ENCODE measurements at regions not wholly inside any gene's neighbourhood (a gene's known extent, or its start where the extent isn't known, plus 50 kb on each side); places are given as distances from the start of the nearest gene placed in this dataset.

DNA sequence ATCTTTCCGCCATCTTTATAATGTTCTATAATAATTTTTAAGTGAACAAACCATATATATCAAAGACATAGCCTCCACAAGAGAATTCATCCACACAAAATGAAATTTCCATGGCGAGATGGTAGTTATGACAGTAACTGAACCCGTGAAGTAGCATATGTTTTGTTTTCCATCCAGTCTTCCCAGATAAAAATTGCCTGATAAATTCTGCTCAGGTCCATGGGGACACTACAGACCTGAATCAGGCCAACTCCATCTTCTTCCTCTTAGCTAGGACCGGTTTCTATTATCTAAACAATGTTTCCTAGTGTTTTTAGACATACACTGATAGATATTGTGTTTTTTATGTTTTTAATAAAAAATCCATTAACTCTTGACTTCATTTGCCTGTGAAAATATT is 235.7 kb downstream of the PLK2 start:
- 80% methylated on average over 4 of the region's 4 CpGs for WGBS
- Histone ChIP-seq H3K4me1 (ENCODE audit: insufficient read depth) (no peaks in the 10 kb centered on the region), H3K36me3 (ENCODE audit: insufficient read depth) (no peaks in the 10 kb centered on the region), H3K4me3 (ENCODE audit: low read depth, low read length) (no peak overlapping the region), H3K27ac (ENCODE audit: low read depth) (no peak overlapping the region)
- DNase-seq (ENCODE audit: extremely low spot score) = no peak

DNA sequence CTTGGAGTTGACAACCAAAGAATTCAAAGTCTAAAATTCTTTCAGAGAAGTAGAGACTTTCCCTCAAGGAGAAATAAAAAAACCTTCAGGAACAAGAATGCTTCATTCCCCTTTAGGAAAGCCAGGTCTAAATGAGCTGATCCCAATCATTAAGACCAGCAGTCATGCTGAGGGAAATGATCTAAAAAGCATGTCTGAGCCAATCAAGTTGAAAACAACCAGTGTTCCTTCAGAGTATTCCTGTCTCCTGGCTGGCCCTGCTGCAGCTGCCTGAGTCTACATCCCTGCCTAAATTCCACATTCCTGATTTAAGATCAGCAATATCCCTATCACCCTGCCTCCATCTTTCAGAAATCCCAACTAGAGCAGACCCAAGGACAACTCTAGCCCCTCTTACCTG is 244.5 kb downstream of the PLK2 start:
- Histone ChIP-seq H3K4me1 (ENCODE audit: insufficient read depth) (no peaks in the 10 kb centered on the region), H3K27ac (ENCODE audit: low read depth) (no peak overlapping the region), H3K36me3 (ENCODE audit: insufficient read depth) (no peaks in the 10 kb centered on the region), H3K4me3 (ENCODE audit: low read depth, low read length) (no peak overlapping the region)
- no peak for DNase-seq (ENCODE audit: extremely low spot score)

DNA sequence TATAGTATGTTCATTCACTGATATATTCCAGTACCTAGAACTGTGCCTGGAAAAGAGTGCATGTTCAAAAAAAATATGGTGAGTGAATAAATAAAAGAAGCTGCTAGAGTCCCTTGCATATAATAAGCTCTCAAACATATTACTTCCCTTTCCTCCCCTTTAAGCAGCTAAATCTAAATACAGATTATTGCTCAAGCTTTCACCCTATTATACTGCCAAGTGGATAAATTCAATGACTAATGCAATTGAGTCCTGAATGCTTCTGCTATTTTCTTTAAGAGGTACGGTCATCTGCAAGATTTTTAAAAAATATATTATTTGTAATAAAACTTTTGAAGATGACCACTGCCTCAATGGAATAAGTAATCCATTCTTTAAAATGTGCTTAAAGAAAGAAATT is 248.4 kb downstream of the PLK2 start:
- Histone ChIP-seq H3K4me1 (ENCODE audit: insufficient read depth) (no peaks in the 10 kb centered on the region), H3K36me3 (ENCODE audit: insufficient read depth) (no peaks in the 10 kb centered on the region), H3K27ac (ENCODE audit: low read depth) (no peak overlapping the region), H3K4me3 (ENCODE audit: low read depth, low read length) (no peak overlapping the region)
- no peak for DNase-seq (ENCODE audit: extremely low spot score)
- 75% methylated on average over 1 of the region's 1 CpG for WGBS

DNA sequence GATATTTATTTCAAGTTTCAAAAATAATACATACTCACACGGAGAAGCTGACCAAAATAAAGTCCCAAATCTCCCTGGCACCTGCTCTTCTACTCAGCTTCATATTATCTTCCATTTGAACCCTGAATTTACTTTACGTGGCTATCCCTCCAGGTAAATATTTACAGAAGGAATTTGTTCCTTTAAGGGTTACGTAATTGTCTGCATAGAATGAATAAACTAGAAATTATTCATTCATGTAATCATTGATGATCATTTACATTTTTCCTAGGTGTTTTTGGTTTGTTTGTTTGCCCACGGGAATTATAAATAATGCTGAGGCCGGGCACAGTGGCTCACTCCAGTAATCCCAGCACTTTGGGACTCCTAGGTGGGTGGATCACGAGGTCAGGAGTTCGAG is 251.2 kb downstream of the PLK2 start:
- no peak for DNase-seq (ENCODE audit: extremely low spot score)
- no peak overlapping the region for H3K4me3 ChIP-seq (ENCODE audit: low read depth, low read length)
- WGBS = 76% methylated on average over 7 of the region's 7 CpGs

DNA sequence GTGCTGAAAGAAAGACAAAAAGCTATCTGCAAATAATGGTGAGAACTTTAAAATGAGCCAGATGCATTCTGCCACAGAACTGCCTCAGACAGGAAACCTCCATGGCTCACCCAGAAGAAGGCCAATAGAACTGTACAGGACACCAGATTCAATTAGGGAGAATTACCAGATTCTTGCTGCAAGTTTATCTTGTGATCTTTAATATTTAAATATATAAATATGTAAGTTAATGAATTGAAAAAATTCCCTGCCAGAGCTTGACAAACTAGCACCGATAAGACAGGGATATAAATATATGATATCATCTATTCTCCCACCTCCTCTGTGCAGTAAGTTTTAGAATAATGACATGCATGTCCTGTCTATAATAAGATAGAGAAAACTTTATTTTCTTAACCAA is 252.8 kb downstream of the PLK2 start:
- WGBS = 32% methylated on average over 1 of the region's 1 CpG
- no peak overlapping the region for H3K4me3 ChIP-seq (ENCODE audit: low read depth, low read length)
- DNase-seq (ENCODE audit: extremely low spot score) = no peak
- no peak overlapping the region for H3K27ac ChIP-seq (ENCODE audit: low read depth)
- H3K36me3 ChIP-seq (ENCODE audit: insufficient read depth) = no peaks in the 10 kb centered on the region
- no peaks in the 10 kb centered on the region for H3K4me1 ChIP-seq (ENCODE audit: insufficient read depth)

More for the DNA sequence above, 251.2 kb downstream of the PLK2 start:
- Histone ChIP-seq H3K27ac (ENCODE audit: low read depth) (no peak overlapping the region), H3K36me3 (ENCODE audit: insufficient read depth) (no peaks in the 10 kb centered on the region), H3K4me1 (ENCODE audit: insufficient read depth) (no peaks in the 10 kb centered on the region)

DNA sequence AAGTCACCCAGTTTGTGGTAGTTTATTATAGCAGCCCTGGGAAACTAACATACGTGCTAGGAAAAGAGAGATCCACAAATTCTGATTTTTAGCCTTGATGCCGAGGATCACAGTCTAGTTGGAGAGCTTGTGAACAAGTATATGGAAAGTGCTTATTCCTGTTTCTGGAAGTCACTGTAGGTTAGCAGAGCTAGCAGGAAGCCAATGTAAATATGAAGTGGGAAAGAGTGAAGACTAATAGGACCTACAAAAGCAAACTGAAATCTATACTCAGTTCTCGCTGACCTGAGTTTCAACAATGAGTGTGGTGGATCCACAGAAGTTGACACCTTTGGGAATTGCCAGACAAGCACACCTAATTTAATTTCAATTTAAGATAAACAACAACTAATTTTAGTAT is 254.9 kb downstream of the PLK2 start:
- 94% methylated on average over 3 of the region's 3 CpGs for WGBS
- Histone ChIP-seq H3K4me1 (ENCODE audit: insufficient read depth) (no peaks in the 10 kb centered on the region), H3K4me3 (ENCODE audit: low read depth, low read length) (no peak overlapping the region), H3K36me3 (ENCODE audit: insufficient read depth) (no peaks in the 10 kb centered on the region), H3K27ac (ENCODE audit: low read depth) (no peak overlapping the region)
- DNase-seq (ENCODE audit: extremely low spot score) = no peak

DNA sequence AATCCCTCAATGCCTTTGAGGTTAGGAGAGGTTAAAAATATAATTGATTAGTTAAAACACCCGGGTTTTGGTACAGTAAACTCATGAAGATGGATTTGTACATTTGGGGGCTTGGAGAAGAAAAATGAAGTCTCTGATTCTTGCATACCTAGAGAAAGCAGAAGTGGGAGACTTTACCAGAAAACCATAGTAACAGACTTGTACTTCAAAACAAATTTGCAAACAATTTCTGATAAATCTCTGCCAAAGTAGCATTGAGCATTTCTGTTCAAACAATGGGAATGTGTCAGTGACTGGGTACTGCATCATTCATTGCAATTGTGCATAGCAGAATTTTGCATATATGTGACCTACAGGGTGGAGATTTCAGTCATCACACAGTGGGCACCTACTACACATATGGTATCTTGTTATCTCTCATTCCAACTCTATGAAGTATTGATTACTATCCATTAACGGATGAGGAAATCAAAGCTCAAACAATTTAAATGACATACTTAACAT is 256.9 kb downstream of the PLK2 start:
- Histone ChIP-seq H3K27ac (ENCODE audit: low read depth) (no peak overlapping the region), H3K4me1 (ENCODE audit: insufficient read depth) (no peaks in the 10 kb centered on the region), H3K36me3 (ENCODE audit: insufficient read depth) (no peaks in the 10 kb centered on the region), H3K4me3 (ENCODE audit: low read depth, low read length) (no peak overlapping the region)
- DNase-seq (ENCODE audit: extremely low spot score) = no peak
- WGBS = 86% methylated on average over 2 of the region's 2 CpGs

DNA sequence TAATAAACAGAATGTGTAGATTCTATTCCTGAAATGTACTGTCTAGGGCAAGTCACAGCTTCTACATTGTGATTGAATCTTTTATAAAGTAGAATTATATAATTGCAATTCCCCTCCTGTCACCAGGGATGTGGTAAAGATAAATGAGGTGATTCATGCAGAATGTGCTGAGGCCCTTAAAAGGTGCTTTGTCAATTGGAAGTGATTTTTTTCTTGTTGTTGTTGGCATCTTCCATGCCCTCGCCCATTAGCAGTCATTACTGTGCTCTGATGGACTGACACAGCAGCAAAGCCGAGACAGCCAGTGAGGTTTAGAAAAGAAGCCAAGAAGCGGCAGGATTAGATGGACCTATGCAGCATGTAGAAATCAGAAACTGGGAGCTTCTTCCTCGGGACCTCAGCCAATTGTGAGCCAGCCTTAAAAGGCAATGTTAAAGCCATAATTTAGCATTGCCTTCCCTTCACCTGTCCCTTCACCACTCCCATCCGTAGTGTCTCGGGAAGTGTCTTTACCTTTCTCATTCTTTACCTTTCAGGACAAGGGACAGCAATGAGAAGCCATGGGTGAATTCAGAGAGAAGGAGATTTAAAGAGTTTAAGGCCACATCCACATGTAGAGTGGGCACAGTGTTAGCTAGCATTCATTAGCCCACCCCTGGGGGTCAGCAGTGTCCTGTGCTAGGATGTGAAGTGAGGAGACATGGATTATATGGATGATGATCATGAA is 257.8 kb downstream of the PLK2 start:
- DNase-seq (ENCODE audit: extremely low spot score) = no peak
- WGBS = 80% methylated on average over 6 of the region's 6 CpGs

DNA sequence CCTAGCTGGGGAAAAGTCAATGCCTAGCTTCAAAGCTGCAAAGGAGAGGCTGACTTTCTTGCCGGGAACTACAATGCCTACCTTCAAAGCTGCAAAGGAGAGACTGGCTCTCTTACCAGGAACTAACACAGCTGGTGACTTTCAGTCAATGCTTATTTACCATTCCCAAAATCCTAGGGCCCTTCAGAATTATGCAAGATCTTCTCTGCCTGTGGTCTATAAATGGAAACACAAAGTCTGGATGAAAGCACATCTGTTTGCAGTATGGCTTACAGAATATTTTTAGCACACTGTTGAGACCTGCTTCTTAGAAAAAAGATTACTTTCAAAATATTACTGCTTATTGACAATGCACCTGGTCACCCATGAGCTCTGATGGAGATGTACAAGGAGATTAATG is 259.4 kb downstream of the PLK2 start:
- no peaks in the 10 kb centered on the region for H3K36me3 ChIP-seq (ENCODE audit: insufficient read depth)
- H3K4me3 ChIP-seq (ENCODE audit: low read depth, low read length) = no peak overlapping the region
- DNase-seq (ENCODE audit: extremely low spot score) = no peak
- WGBS = 95% methylated on average over 1 of the region's 1 CpG
- H3K27ac ChIP-seq (ENCODE audit: low read depth) = no peak overlapping the region
- no peaks in the 10 kb centered on the region for H3K4me1 ChIP-seq (ENCODE audit: insufficient read depth)

More for the DNA sequence above, 257.8 kb downstream of the PLK2 start:
- Histone ChIP-seq H3K27ac (ENCODE audit: low read depth) (no peak overlapping the region), H3K4me3 (ENCODE audit: low read depth, low read length) (no peak overlapping the region), H3K36me3 (ENCODE audit: insufficient read depth) (no peaks in the 10 kb centered on the region), H3K4me1 (ENCODE audit: insufficient read depth) (no peaks in the 10 kb centered on the region)

DNA sequence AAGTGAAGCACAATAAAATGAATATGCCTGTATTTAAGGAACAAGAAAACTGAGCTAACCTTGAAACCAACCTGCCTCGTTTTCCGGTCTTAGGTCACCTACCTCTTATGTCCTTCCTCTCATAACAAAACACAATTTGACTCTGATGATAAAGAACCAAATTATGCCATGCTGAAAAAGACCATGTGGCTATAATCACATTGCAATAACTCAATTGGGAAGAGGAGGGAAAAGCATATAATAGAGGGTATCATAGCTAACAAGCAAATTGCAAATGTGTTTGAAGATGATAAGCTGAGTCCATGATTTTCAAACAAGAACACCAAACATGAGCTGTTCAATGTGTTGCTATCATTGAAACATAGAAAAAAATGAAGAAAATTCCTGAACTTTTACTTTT is 260.8 kb downstream of the PLK2 start:
- Histone ChIP-seq H3K27ac (ENCODE audit: low read depth) (no peak overlapping the region), H3K36me3 (ENCODE audit: insufficient read depth) (no peaks in the 10 kb centered on the region), H3K4me3 (ENCODE audit: low read depth, low read length) (no peak overlapping the region), H3K4me1 (ENCODE audit: insufficient read depth) (no peaks in the 10 kb centered on the region)
- 90% methylated on average over 2 of the region's 2 CpGs for WGBS
- DNase-seq (ENCODE audit: extremely low spot score) = no peak

DNA sequence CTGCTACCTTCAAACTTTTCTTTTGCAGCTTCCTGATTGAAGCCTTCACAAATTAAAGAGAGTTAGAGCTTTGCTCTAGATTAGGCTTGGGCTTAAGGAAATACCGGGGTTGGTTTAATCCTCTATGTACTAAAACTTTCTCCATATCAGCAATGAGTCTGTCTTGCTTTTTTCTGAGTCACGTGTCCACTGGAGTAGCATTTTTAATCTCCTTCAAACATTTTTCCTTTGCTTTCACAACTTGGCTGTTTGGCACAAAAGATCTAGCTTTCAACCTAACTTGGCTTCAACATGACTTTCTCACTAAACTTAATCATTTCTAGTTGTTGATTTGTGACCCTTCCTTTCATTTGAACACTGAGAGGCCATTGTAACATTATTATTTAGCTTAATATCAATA is 261.6 kb downstream of the PLK2 start:
- no peak for DNase-seq (ENCODE audit: extremely low spot score)
- Histone ChIP-seq H3K36me3 (ENCODE audit: insufficient read depth) (no peaks in the 10 kb centered on the region), H3K4me3 (ENCODE audit: low read depth, low read length) (no peak overlapping the region), H3K27ac (ENCODE audit: low read depth) (no peak overlapping the region), H3K4me1 (ENCODE audit: insufficient read depth) (no peaks in the 10 kb centered on the region)
- WGBS = 52% methylated on average over 2 of the region's 2 CpGs

DNA sequence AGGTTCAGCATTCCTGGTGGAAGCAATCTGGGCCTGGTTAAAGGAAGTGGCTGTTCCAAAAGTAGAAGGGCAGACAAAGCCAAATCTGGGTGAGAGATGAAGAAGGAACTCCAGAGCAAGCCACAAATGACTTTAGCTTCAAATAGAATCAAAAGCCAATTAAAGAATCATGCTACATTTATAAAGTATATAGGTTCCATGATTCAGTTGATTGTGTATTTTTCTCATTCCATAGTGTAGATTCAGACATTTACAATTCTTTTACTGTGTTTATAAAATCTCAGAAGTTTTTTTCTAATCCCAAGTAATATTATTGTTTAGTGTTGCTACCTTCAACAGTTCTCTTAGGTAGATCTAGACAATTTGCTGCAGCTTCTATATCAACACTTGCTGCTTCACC is 262.0 kb downstream of the PLK2 start:
- H3K27ac ChIP-seq (ENCODE audit: low read depth) = no peak overlapping the region
- no peak overlapping the region for H3K4me3 ChIP-seq (ENCODE audit: low read depth, low read length)
- no peak for DNase-seq (ENCODE audit: extremely low spot score)
- H3K36me3 ChIP-seq (ENCODE audit: insufficient read depth) = no peaks in the 10 kb centered on the region
- no peaks in the 10 kb centered on the region for H3K4me1 ChIP-seq (ENCODE audit: insufficient read depth)

DNA sequence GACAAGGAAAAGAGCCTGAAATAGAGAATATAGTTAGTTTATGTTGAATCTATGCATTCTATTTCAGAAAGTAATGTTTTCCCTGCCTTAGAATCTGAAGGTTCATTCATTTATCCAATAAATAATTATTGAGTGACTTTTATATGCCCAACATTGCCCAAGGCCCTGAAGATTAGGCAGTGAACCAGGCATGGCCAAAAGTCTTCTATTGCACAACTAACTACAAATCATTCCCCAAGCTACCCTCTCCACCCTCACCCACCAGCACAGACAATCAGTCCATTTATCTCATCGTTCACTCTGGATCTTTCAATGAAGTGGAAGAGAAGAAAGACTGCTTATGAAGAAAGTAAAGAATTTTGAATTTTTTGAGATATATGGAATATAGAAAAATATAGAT is 268.4 kb downstream of the PLK2 start:
- DNase-seq (ENCODE audit: extremely low spot score) = no peak
- Histone ChIP-seq H3K27ac (ENCODE audit: low read depth) (no peak overlapping the region), H3K4me3 (ENCODE audit: low read depth, low read length) (no peak overlapping the region), H3K36me3 (ENCODE audit: insufficient read depth) (no peaks in the 10 kb centered on the region), H3K4me1 (ENCODE audit: insufficient read depth) (no peaks in the 10 kb centered on the region)
- 83% methylated on average over 1 of the region's 1 CpG for WGBS

DNA sequence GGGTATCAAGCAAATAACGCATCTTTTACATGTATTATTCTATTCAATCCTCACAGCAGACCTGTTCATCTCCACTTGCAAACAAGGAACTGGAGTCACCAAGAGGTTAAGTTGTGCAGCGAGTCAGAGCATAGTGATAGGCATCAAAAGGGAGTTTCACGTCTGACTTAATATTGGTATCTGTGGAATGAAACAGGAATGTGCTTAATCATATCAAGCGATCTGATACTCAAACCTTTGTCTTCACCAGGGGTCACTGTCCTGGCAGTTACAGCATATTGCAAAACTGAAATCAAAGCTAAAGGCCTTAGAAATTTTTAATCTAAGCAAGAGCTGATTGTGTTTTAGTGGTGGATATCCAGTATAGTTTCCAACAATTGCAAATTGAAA is 271.6 kb downstream of the PLK2 start:
- Histone ChIP-seq H3K4me1 (ENCODE audit: insufficient read depth) (no peaks in the 10 kb centered on the region), H3K36me3 (ENCODE audit: insufficient read depth) (no peaks in the 10 kb centered on the region), H3K27ac (ENCODE audit: low read depth) (no peak overlapping the region), H3K4me3 (ENCODE audit: low read depth, low read length) (no peak overlapping the region)
- no peak for DNase-seq (ENCODE audit: extremely low spot score)
- WGBS = 53% methylated on average over 4 of the region's 4 CpGs

All from urinary bladder (tissue), 3 donors.